H9 (cell line): ENCODE measurements at regions not wholly inside any gene's neighbourhood (a gene's known extent, or its start where the extent isn't known, plus 50 kb on each side); places are given as distances from the start of the nearest gene placed in this dataset.
"Not testable (repeated sequence)": the region's sequence is repeated elsewhere in the genome, so short reads cannot be mapped to it uniquely, and the experiment has no call there.

Experiments
- DNase-seq: peaks from one replicate; pipeline ENCODE4 v3.0.0-alpha.2; 2017
- H2AFZ ChIP-seq: one replicate; pipeline ENCODE4 v1.6.1; 2013; ENCODE audit warnings: mild to moderate bottlenecking, low read length, control low read depth, moderate library complexity
- H2AK5ac ChIP-seq: 2 replicates; pipeline ENCODE4 v1.6.1; 2013; ENCODE audit warnings: low read length, control low read depth, mixed read lengths; ENCODE audit not compliant: insufficient read length
- H2BK120ac ChIP-seq: one replicate; pipeline ENCODE4 v1.6.1; 2013; ENCODE audit warnings: low read depth, mild to moderate bottlenecking, low read length, control low read depth, inconsistent platforms; ENCODE audit not compliant: poor library complexity, severe bottlenecking
- H2BK12ac ChIP-seq: 2 replicates; pipeline ENCODE4 v1.6.1; 2013; ENCODE audit warnings: low read length, control low read depth, mixed read lengths, low read depth; ENCODE audit not compliant: insufficient read length
- H2BK15ac ChIP-seq: 2 replicates; pipeline ENCODE4 v1.6.1; 2013; ENCODE audit warnings: low read depth, low read length, control low read depth
- H2BK20ac ChIP-seq: one replicate; pipeline ENCODE4 v1.6.1; 2013; ENCODE audit warnings: low read depth, mild to moderate bottlenecking, low read length, control low read depth, inconsistent platforms; ENCODE audit not compliant: poor library complexity, severe bottlenecking
- H2BK5ac ChIP-seq: 2 replicates; pipeline ENCODE4 v1.6.1; 2013; ENCODE audit warnings: low read length, control low read depth, mixed read lengths; ENCODE audit not compliant: insufficient read length
- H3K14ac ChIP-seq: 2 replicates; pipeline ENCODE4 v1.6.1; 2013; ENCODE audit warnings: low read length, control low read depth; ENCODE audit not compliant: insufficient read depth
- H3K18ac ChIP-seq: 2 replicates; pipeline ENCODE4 v1.6.1; 2013; ENCODE audit warnings: low read depth, mild to moderate bottlenecking, mixed read lengths, low read length, control low read depth; ENCODE audit not compliant: insufficient read length
- H3K23ac ChIP-seq: 2 replicates; pipeline ENCODE4 v1.6.1; 2013; ENCODE audit warnings: low read length, control low read depth, mixed read lengths, low read depth; ENCODE audit not compliant: insufficient read length
- H3K23me2 ChIP-seq: 2 replicates; pipeline ENCODE4 v1.6.1; 2013; ENCODE audit warnings: low read depth, mild to moderate bottlenecking, mixed read lengths, low read length, control low read depth; ENCODE audit not compliant: insufficient read length, poor library complexity, severe bottlenecking
- H3K27ac ChIP-seq: 2 replicates; pipeline ENCODE4 v1.5.1; 2013; ENCODE audit warnings: low read length, control low read depth, mixed read lengths, low read depth; ENCODE audit not compliant: insufficient read length
- H3K27me3 ChIP-seq: 2 replicates; pipeline ENCODE4 v1.6.1; 2013; ENCODE audit warnings: low read length, control low read depth, inconsistent platforms; ENCODE audit not compliant: insufficient read depth
- H3K4ac ChIP-seq: 2 replicates; pipeline ENCODE4 v1.6.1; 2013; ENCODE audit warnings: low read depth, mild to moderate bottlenecking, control low read depth, inconsistent platforms, low read length, moderate library complexity
- H3K4me1 ChIP-seq: 2 replicates; pipeline ENCODE4 v1.6.1; 2013; ENCODE audit warnings: low read length, control low read depth, inconsistent platforms; ENCODE audit not compliant: insufficient read depth
- H3K4me2 ChIP-seq: 2 replicates; pipeline ENCODE4 v1.6.1; 2013; ENCODE audit warnings: low read length, control low read depth, mixed read lengths; ENCODE audit not compliant: insufficient read length, insufficient read depth
- H3K56ac ChIP-seq: 2 replicates; pipeline ENCODE4 v1.6.1; 2013; ENCODE audit warnings: low read depth, mild to moderate bottlenecking, mixed read lengths, low read length, control low read depth; ENCODE audit not compliant: insufficient read length
- H3K79me1 ChIP-seq: 2 replicates; pipeline ENCODE4 v1.6.1; 2013; ENCODE audit warnings: low read depth, mild to moderate bottlenecking, moderate library complexity, low read length, control low read depth, inconsistent platforms; ENCODE audit not compliant: insufficient read depth, poor library complexity, severe bottlenecking
- H3K79me2 ChIP-seq: 2 replicates; pipeline ENCODE4 v1.6.1; 2013; ENCODE audit warnings: low read length, control low read depth, inconsistent platforms; ENCODE audit not compliant: insufficient read depth
- H3K9ac ChIP-seq: 2 replicates; pipeline ENCODE4 v1.6.1; 2013; ENCODE audit warnings: low read length, control low read depth, mixed read lengths; ENCODE audit not compliant: insufficient read length; ENCODE audit errors: extremely low read depth
- H3K9me3 ChIP-seq: one replicate; pipeline ENCODE4 v1.6.1; 2013; ENCODE audit warnings: low read depth, low read length, inconsistent platforms; ENCODE audit not compliant: control insufficient read depth
- H3T11ph ChIP-seq: one replicate; pipeline ENCODE4 v1.6.1; 2013; ENCODE audit warnings: mild to moderate bottlenecking, low read length, control low read depth, inconsistent platforms
- H4K20me1 ChIP-seq: one replicate; pipeline ENCODE4 v1.6.1; 2013; ENCODE audit not compliant: control insufficient read depth, insufficient read length, insufficient read depth
- H4K5ac ChIP-seq: 2 replicates; pipeline ENCODE4 v1.6.1; 2013; ENCODE audit warnings: low read depth, mild to moderate bottlenecking, mixed read lengths, low read length, control low read depth; ENCODE audit not compliant: insufficient read length
- H4K8ac ChIP-seq: replicated peaks from 2 replicates; pipeline ENCODE4 v1.6.1; 2013; ENCODE audit warnings: low read length, control low read depth, mixed read lengths, low read depth; ENCODE audit not compliant: insufficient read length
- H4K91ac ChIP-seq: 2 replicates; pipeline ENCODE4 v1.6.1; 2013; ENCODE audit warnings: low read depth, mild to moderate bottlenecking, moderate library complexity, mixed read lengths, low read length, control low read depth; ENCODE audit not compliant: insufficient read length
- H3K27ac Mint-ChIP-seq, 3 experiments: 2 replicates in 2 of 3; 3 replicates in 1 of 3; pipeline ENCODE4 v1.8.0; 2020 to 2021; ENCODE audit warnings: mixed read lengths in 3 of 3, mild to moderate bottlenecking in 1 of 3, moderate library complexity in 1 of 3
- H3K27me3 Mint-ChIP-seq: 2 replicates; pipeline ENCODE4 v1.8.0; 2021; ENCODE audit warnings: low read depth, mild to moderate bottlenecking, moderate library complexity, mixed read lengths
- H3K36me3 Mint-ChIP-seq, 3 experiments: 2 replicates in 2 of 3; 3 replicates in 1 of 3; pipeline ENCODE4 v1.8.0; 2020 to 2021; ENCODE audit warnings: low read depth in 3 of 3, mixed read lengths in 3 of 3; ENCODE audit not compliant: insufficient read depth in 1 of 3
- H3K4me1 Mint-ChIP-seq, 2 experiments: 2 replicates each; pipeline ENCODE4 v1.8.0; 2020; ENCODE audit warnings: mixed read lengths in 2 of 2
- H3K4me3 Mint-ChIP-seq, 2 experiments: 2 replicates in 1 of 2; 3 replicates in 1 of 2; pipeline ENCODE4 v1.8.0; 2020 to 2021; ENCODE audit warnings: mild to moderate bottlenecking in 2 of 2, mixed read lengths in 2 of 2, moderate library complexity in 1 of 2
- H3K9me3 Mint-ChIP-seq, 2 experiments: 2 replicates in 1 of 2; 3 replicates in 1 of 2; pipeline ENCODE4 v1.8.0; 2020; ENCODE audit warnings: mild to moderate bottlenecking in 2 of 2, mixed read lengths in 2 of 2, moderate library complexity in 1 of 2
- WGBS: extraction: QIAGEN DNeasy Blood & Tissue Kit; methylation state at CpG from one replicate; pipeline ENCODE4 v1.1.7; 2013; ENCODE audit warnings: missing lambda C conversion rate, low lambda C conversion rate, mixed read lengths; ENCODE audit not compliant: insufficient read length; ENCODE audit errors: extremely low coverage; 5-methylcytosine and 5-hydroxymethylcytosine counted together

- H2AK5ac ChIP-seq, H3K79me1 ChIP-seq, H3K79me2 ChIP-seq, H3K18ac ChIP-seq, H2BK15ac ChIP-seq, H3K4me3 Mint-ChIP-seq, H4K5ac ChIP-seq, H3K14ac ChIP-seq, H2AFZ ChIP-seq, H3K4ac ChIP-seq, H3K27ac Mint-ChIP-seq, H2BK5ac ChIP-seq, H4K91ac ChIP-seq, DNase-seq, H2BK120ac ChIP-seq, H3K9ac ChIP-seq, H3K23me2 ChIP-seq, H2BK20ac ChIP-seq, H3T11ph ChIP-seq, H3K27me3 ChIP-seq, H3K23ac ChIP-seq, H2BK12ac ChIP-seq, H4K8ac ChIP-seq, H3K27ac ChIP-seq, H3K4me1 ChIP-seq, H3K4me2 ChIP-seq, H3K56ac ChIP-seq, H4K20me1 ChIP-seq, H3K4me1 Mint-ChIP-seq: not testable (repeated sequence)
- H3K36me3 Mint-ChIP-seq = peaks cover 53 to 77% (median 64%) of the 10 kb centered on the region in 3 experiments
- peaks cover 72% of the 10 kb centered on the region for H3K9me3 ChIP-seq
- peaks cover 97 to 99% of the 10 kb centered on the region in 2 experiments for H3K9me3 Mint-ChIP-seq
- WGBS = no CpG with 5 or more reads among the region's 7 CpGs
- peaks cover 32% of the 10 kb centered on the region for H3K27me3 Mint-ChIP-seq
These were observed 3916.1 kb upstream of the OR11H1 start for GRCh38 chr22:11611876-11612275.

GRCh38 chr22:11613081-11613897, 3914.7 kb upstream of the OR11H1 start:
- H3K56ac ChIP-seq, H3K27ac Mint-ChIP-seq, H2BK5ac ChIP-seq, H4K91ac ChIP-seq, H3K18ac ChIP-seq, H2AFZ ChIP-seq, H2AK5ac ChIP-seq, H3K4me2 ChIP-seq, H3K4ac ChIP-seq, H2BK12ac ChIP-seq, H4K8ac ChIP-seq, H3K79me2 ChIP-seq, H3K14ac ChIP-seq, H2BK15ac ChIP-seq, H3K23ac ChIP-seq, H3K4me1 Mint-ChIP-seq, H4K5ac ChIP-seq, H4K20me1 ChIP-seq, H2BK120ac ChIP-seq, H3K4me3 Mint-ChIP-seq, H2BK20ac ChIP-seq, H3K27me3 ChIP-seq, H3K9ac ChIP-seq, H3K79me1 ChIP-seq, H3K23me2 ChIP-seq, H3K27ac ChIP-seq, H3T11ph ChIP-seq, H3K4me1 ChIP-seq, DNase-seq: not testable (repeated sequence)
- Mint-ChIP-seq H3K9me3 (peaks cover 99% of the 10 kb centered on the region in 2 experiments), H3K36me3 (peaks cover 57 to 82% (median 66%) of the 10 kb centered on the region in 3 experiments), H3K27me3 (peaks cover 34% of the 10 kb centered on the region)
- peaks cover 77% of the 10 kb centered on the region for H3K9me3 ChIP-seq
- WGBS = no CpG with 5 or more reads among the region's 27 CpGs
